ENCODE measurements at regions not wholly inside any gene's neighbourhood (a gene's known extent, or its start where the extent isn't known, plus 50 kb on each side); places are given as distances from the start of the nearest gene placed in this dataset.

DNA sequence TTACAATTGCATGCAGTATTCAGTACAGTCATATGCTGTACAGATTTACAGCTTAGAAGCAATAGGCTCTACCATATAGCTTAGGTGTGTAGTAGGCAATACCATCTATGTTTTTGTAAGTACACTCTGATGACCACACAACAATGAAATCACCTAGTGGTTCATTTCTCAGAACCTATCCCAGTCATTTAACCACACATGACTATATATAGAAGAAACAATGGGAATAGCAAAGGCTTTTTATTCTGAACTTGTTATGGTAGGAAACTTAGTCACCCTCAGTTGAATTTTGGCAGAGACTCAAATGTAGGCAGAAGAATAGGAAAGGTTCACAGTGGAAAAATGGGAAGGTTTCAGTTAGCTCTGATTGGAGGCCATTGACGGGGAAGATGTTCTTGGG lies 1075.1 kb upstream of the MIR17HG start:
- TF ChIP-seq MYNN (tag by site-specific recombination; IDR thresholded peaks at IDR 0.05; ENCODE audit: borderline replicate concordance) (no peak), ZNF354C (tag by site-specific recombination; IDR thresholded peaks at IDR 0.05; ENCODE audit: borderline replicate concordance, low read depth) (no peak), YY2 (tag by site-specific recombination; IDR thresholded peaks at IDR 0.05) (no peak), ZNF623 (tag by site-specific recombination; IDR thresholded peaks at IDR 0.05) (no peak), ZNF707 (tag by site-specific recombination; IDR thresholded peaks at IDR 0.05) (no peak), GFI1B (tag by site-specific recombination; IDR thresholded peaks at IDR 0.05) (no peak), TRIM28 (IDR thresholded peaks at IDR 0.05; ENCODE audit: borderline replicate concordance, low read length) (no peak), ZFP3 (tag by site-specific recombination; IDR thresholded peaks at IDR 0.05; ENCODE audit: low read depth) (no peak), ZNF184 (tag by site-specific recombination; IDR thresholded peaks at IDR 0.05) (no peak), ZSCAN16 (tag by site-specific recombination; IDR thresholded peaks at IDR 0.05) (no peak), ZNF777 (tag by site-specific recombination; IDR thresholded peaks at IDR 0.05; ENCODE audit: borderline replicate concordance) (no peak), ZNF658 (tag by site-specific recombination; IDR thresholded peaks at IDR 0.05) (no peak), SP2 (tag by site-specific recombination; IDR thresholded peaks at IDR 0.05) (no peak)
- TF ChIP-seq, protein P1, sequence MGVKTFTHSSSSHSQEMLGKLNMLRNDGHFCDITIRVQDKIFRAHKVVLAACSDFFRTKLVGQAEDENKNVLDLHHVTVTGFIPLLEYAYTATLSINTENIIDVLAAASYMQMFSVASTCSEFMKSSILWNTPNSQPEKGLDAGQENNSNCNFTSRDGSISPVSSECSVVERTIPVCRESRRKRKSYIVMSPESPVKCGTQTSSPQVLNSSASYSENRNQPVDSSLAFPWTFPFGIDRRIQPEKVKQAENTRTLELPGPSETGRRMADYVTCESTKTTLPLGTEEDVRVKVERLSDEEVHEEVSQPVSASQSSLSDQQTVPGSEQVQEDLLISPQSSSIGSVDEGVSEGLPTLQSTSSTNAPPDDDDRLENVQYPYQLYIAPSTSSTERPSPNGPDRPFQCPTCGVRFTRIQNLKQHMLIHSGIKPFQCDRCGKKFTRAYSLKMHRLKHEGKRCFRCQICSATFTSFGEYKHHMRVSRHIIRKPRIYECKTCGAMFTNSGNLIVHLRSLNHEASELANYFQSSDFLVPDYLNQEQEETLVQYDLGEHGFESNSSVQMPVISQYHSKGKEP (tag by site-specific recombination; IDR thresholded peaks at IDR 0.05), result no peak
- TF ChIP-seq, protein P2, sequence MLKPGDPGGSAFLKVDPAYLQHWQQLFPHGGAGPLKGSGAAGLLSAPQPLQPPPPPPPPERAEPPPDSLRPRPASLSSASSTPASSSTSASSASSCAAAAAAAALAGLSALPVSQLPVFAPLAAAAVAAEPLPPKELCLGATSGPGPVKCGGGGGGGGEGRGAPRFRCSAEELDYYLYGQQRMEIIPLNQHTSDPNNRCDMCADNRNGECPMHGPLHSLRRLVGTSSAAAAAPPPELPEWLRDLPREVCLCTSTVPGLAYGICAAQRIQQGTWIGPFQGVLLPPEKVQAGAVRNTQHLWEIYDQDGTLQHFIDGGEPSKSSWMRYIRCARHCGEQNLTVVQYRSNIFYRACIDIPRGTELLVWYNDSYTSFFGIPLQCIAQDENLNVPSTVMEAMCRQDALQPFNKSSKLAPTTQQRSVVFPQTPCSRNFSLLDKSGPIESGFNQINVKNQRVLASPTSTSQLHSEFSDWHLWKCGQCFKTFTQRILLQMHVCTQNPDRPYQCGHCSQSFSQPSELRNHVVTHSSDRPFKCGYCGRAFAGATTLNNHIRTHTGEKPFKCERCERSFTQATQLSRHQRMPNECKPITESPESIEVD (tag by site-specific recombination; IDR thresholded peaks at IDR 0.05), result no peak
- TF ChIP-seq, protein P3, sequence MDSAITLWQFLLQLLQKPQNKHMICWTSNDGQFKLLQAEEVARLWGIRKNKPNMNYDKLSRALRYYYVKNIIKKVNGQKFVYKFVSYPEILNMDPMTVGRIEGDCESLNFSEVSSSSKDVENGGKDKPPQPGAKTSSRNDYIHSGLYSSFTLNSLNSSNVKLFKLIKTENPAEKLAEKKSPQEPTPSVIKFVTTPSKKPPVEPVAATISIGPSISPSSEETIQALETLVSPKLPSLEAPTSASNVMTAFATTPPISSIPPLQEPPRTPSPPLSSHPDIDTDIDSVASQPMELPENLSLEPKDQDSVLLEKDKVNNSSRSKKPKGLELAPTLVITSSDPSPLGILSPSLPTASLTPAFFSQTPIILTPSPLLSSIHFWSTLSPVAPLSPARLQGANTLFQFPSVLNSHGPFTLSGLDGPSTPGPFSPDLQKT (IDR thresholded peaks at IDR 0.05; ENCODE audit: borderline replicate concordance, low read depth, low read length), result no peak
- no peaks in the 10 kb centered on the region for H3K4me1 ChIP-seq (ENCODE audit: control insufficient read depth, insufficient read depth, low read length)
- H3K36me3 ChIP-seq (ENCODE audit: control insufficient read depth in 2 of 2, insufficient read depth in 1 of 2, low read length in 2 of 2), result no peaks in the 10 kb centered on the region
- H3K27ac ChIP-seq (ENCODE audit: extremely low read depth, low read depth, low read length), result no peak overlapping the region
- CTCF ChIA-PET, result interaction anchor here (0.5 kb wide), 1 partner anchor 407 kb away, joined by 3 read pairs; no protein-coding TSS in a partner anchor
- no peaks in the 10 kb centered on the region for H3K9me3 ChIP-seq (ENCODE audit: control insufficient read depth, insufficient read depth, low read depth, low read length)
- no peak overlapping the region for H3K4me3 ChIP-seq (ENCODE audit: low read depth, low read length)
- POLR2A ChIA-PET, result no interaction called here

DNA sequence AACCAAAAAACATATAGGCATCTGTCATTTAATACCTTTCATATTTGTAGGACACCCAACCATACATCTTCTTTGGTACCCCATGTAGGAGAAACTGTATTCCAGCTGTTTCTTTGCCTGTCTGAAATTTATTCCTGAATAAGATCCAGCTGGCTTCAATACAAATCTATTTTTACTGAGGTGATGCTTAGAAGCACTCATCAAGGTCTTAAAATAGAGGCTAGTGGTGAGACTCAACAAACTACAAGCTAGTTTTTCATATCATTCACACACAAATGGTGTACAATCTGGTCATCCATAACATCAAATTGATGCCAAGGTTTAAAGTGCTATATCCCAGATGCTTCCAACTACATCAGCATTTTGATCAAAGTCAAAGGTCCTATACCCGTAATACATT lies 1071.3 kb upstream of the MIR17HG start:
- POLR2A ChIA-PET, result no interaction called here
- CTCF ChIA-PET, result no interaction called here
- H3K4me1 ChIP-seq (ENCODE audit: control insufficient read depth, insufficient read depth, low read length), result no peaks in the 10 kb centered on the region
- no peaks in the 10 kb centered on the region for H3K36me3 ChIP-seq (ENCODE audit: control insufficient read depth in 2 of 2, insufficient read depth in 1 of 2, low read length in 2 of 2)
- H3K4me3 ChIP-seq (ENCODE audit: low read depth, low read length), result no peak overlapping the region
- H3K27ac ChIP-seq (ENCODE audit: extremely low read depth, low read depth, low read length), result no peak overlapping the region
- H3K9me3 ChIP-seq (ENCODE audit: control insufficient read depth, insufficient read depth, low read depth, low read length), result no peaks in the 10 kb centered on the region
- TF ChIP-seq ZNF48 (tag by site-specific recombination; IDR thresholded peaks at IDR 0.05), result no peak
- TF ChIP-seq, protein P4, sequence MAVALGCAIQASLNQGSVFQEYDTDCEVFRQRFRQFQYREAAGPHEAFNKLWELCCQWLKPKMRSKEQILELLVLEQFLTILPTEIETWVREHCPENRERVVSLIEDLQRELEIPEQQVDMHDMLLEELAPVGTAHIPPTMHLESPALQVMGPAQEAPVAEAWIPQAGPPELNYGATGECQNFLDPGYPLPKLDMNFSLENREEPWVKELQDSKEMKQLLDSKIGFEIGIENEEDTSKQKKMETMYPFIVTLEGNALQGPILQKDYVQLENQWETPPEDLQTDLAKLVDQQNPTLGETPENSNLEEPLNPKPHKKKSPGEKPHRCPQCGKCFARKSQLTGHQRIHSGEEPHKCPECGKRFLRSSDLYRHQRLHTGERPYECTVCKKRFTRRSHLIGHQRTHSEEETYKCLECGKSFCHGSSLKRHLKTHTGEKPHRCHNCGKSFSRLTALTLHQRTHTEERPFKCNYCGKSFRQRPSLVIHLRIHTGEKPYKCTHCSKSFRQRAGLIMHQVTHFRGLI (tag by site-specific recombination; IDR thresholded peaks at IDR 0.05), result no peak
- no peak for TF ChIP-seq ZNF221 (tag by site-specific recombination; IDR thresholded peaks at IDR 0.05; ENCODE audit: borderline replicate concordance)
- TF ChIP-seq ZNF335 (tag by site-specific recombination; conservative IDR thresholded peaks at IDR 0.05), result no peak
- no peak for TF ChIP-seq OVOL3 (tag by site-specific recombination; IDR thresholded peaks at IDR 0.05)
- TF ChIP-seq GFI1B (tag by site-specific recombination; IDR thresholded peaks at IDR 0.05), result no peak
- TF ChIP-seq, protein P5, sequence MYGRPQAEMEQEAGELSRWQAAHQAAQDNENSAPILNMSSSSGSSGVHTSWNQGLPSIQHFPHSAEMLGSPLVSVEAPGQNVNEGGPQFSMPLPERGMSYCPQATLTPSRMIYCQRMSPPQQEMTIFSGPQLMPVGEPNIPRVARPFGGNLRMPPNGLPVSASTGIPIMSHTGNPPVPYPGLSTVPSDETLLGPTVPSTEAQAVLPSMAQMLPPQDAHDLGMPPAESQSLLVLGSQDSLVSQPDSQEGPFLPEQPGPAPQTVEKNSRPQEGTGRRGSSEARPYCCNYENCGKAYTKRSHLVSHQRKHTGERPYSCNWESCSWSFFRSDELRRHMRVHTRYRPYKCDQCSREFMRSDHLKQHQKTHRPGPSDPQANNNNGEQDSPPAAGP (tag by site-specific recombination; IDR thresholded peaks at IDR 0.05), result no peak
- TF ChIP-seq, protein P6, sequence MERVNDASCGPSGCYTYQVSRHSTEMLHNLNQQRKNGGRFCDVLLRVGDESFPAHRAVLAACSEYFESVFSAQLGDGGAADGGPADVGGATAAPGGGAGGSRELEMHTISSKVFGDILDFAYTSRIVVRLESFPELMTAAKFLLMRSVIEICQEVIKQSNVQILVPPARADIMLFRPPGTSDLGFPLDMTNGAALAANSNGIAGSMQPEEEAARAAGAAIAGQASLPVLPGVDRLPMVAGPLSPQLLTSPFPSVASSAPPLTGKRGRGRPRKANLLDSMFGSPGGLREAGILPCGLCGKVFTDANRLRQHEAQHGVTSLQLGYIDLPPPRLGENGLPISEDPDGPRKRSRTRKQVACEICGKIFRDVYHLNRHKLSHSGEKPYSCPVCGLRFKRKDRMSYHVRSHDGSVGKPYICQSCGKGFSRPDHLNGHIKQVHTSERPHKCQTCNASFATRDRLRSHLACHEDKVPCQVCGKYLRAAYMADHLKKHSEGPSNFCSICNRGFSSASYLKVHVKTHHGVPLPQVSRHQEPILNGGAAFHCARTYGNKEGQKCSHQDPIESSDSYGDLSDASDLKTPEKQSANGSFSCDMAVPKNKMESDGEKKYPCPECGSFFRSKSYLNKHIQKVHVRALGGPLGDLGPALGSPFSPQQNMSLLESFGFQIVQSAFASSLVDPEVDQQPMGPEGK (tag by site-specific recombination; IDR thresholded peaks at IDR 0.05), result no peak
- no peak for TF ChIP-seq ZNF239 (tag by site-specific recombination; IDR thresholded peaks at IDR 0.05)
- TF ChIP-seq, protein P7, sequence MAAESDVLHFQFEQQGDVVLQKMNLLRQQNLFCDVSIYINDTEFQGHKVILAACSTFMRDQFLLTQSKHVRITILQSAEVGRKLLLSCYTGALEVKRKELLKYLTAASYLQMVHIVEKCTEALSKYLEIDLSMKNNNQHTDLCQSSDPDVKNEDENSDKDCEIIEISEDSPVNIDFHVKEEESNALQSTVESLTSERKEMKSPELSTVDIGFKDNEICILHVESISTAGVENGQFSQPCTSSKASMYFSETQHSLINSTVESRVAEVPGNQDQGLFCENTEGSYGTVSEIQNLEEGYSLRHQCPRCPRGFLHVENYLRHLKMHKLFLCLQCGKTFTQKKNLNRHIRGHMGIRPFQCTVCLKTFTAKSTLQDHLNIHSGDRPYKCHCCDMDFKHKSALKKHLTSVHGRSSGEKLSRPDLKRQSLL (tag by site-specific recombination; IDR thresholded peaks at IDR 0.05), result no peak
- no peak for TF ChIP-seq ZXDB (tag by site-specific recombination; IDR thresholded peaks at IDR 0.05)
- TF ChIP-seq SP3 (tag by site-specific recombination; IDR thresholded peaks at IDR 0.05), result no peak

Data from HEK293 (cell line).